COLO668 (cell line): ENCODE measurements at regions not wholly inside any gene's neighbourhood (a gene's known extent, or its start where the extent isn't known, plus 50 kb on each side); places are given as distances from the start of the nearest gene placed in this dataset.
A peak's percentile ranks its signal among the peaks of the same experiment; 100 is the strongest.
"Not testable (repeated sequence)": the region's sequence is repeated elsewhere in the genome, so short reads cannot be mapped to it uniquely, and the experiment has no call there.

Experiments
- DNase-seq: peaks from one replicate; lab custom pipeline; 2025; ENCODE audit not compliant: unreplicated experiment; lab: John Stamatoyannopoulos, UW

- no peak for DNase-seq
Measured at GRCh38 chr10:106089855-106090254, 1074.7 kb downstream of the SORCS1 start.

- no peak for DNase-seq
Measured at GRCh38 chr10:106086391-106086790, 1078.1 kb downstream of the SORCS1 start.

DNA sequence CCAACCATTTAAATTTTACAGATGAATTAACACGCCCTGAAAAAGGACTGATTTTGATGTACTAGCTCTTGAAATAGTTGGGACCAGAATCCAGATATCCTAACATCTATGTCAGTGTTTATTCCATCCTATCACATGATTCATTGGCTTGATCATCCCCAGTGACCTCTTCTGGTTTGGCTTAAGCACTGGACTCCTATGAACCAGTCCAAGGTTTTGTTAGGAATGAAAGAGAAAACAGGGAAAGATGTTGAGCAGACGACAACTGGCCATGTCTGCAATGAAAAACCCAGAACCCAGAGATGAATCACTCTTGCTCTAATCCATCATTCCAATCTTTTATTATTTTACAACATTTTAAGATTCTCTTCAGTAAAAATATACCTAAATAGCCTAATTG is 1080.9 kb downstream of the SORCS1 start:
- no peak for DNase-seq

- DNase-seq: no peak
Measured at GRCh38 chr10:106082865-106083264, 1081.6 kb downstream of the SORCS1 start.

DNA sequence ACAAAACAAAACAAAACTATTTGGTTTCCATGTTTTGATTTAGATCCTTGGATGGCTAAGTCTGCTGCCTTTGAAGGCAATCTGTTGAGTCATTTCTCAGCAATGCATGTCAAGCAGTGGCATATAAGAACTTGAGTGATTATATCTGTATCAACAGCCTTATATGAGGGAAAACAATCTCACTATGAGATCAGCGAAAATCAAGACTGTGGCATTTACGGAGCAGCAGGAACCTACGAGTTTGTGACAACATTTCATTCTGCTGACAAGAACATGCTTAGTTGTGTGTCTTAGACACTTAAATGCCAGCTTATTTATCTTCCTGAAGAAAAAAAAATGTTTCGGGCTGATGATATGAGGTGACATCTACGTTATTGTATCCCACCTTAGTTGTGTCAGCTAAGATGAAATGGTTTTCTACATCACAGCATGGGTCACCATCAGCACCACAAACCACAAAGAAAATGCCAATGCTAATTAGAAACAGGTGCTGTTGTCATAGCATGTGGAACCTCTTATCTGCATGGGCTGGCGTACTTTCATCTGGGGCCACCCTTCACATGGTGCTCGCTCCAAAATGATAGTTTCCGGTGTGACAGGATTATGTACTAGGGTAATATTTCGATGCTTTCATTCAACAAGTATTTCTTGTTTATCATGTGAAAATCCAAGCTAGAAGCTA is 1085.5 kb downstream of the SORCS1 start:
- no peak for DNase-seq

GRCh38 chr10:106076496-106076895 is 1088.0 kb downstream of the SORCS1 start:
- DNase-seq: no peak

GRCh38 chr10:106053061-106053460 is 1111.4 kb downstream of the SORCS1 start:
- DNase-seq: peak; percentile 0

DNA sequence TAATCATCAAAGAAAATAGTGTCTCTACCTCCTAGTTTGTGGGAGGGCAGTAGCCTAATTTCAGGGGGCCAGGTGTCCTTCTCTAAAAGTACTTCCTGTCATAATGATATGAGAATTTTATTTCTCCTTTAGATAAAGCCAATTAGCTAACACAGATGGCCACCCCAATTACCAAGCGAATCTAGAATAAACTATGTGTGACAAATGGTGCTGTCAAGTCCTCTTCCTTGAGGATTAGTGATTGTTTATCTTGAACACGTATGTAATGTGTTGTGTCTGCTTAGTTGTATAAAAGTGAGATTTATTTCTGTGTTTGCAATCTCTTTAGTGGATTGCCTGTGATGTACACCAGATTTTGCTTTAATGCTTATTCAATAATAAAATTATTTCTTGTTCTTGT is 1120.0 kb downstream of the SORCS1 start:
- no peak for DNase-seq

DNA sequence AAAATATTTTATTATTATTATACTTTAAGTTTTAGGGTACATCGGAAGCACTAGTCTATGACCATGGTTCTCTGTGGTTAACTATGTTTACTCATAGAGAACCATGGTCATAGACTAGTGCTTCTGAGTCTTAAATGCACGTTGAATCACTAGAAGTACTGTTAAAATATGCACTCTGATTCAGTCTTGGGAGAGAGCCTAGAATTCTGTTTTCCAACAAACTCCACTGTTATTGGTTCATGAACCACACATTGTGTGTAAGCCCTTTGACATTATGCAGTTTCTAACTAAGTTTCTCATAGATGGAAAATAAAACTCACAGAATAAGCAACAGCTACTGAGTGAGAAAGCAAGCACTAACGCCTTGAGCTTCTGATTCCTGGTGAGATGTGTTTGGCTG is 1120.6 kb downstream of the SORCS1 start:
- no peak for DNase-seq

DNA sequence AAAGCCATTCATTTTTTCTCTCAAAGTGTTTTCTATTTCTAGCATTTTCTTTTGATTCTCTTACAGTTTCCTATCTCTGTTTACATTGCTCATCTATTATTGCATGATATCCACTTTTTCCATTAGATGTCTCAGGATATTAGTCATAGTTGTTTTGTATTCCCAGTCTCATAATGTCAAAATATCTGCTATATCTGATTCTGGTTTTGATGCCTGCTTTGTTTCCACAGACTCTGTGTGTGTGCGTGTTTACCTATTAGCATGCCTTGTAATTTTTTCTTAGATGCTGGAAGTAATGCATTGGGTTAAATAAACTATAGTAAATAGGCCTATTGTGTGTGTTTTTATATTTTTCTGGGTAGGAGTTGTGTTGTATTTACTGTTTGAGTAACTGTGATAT is 1126.3 kb downstream of the SORCS1 start:
- no peak for DNase-seq

DNA sequence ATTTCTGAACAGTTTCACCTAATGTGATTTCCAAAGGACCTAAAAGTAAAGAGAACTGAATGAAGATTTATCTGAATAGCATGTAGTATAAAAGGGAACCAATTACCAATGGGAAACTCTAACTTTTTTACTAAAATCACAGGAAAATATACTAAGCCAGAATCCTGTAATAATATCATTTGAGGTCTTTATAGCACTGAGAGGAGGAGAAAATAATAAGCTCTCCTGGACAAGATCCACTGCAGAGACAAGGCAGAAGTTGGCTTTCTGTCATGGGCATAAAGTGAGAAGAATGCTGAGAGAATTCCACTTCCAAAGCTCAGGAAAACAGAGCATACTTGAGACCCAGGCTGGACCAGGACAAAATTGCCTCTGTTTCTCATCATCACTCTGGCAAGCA is 1131.4 kb downstream of the SORCS1 start:
- no peak for DNase-seq

- no peak for DNase-seq
Measured at GRCh38 chr10:106032450-106033002, 1132.0 kb downstream of the SORCS1 start.

DNA sequence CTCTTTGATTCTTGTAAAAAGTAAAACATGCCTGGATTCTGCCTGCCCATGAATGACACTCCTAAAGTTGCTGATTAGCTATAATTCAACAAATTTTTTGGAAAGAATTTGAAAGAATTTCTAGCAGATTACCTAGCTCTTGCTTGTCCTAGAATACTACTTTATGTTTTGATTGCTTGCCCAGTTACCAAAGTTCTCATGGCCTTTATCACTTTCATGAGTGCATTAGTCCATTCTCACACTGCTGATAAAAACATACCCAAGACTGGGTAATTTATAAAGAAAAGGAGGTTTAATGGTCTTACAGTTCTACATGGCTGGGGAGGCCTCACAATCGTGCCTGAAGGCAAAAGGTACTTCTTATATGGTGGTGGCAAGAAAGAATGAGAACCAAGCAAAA is 1137.3 kb downstream of the SORCS1 start:
- no peak for DNase-seq

DNA sequence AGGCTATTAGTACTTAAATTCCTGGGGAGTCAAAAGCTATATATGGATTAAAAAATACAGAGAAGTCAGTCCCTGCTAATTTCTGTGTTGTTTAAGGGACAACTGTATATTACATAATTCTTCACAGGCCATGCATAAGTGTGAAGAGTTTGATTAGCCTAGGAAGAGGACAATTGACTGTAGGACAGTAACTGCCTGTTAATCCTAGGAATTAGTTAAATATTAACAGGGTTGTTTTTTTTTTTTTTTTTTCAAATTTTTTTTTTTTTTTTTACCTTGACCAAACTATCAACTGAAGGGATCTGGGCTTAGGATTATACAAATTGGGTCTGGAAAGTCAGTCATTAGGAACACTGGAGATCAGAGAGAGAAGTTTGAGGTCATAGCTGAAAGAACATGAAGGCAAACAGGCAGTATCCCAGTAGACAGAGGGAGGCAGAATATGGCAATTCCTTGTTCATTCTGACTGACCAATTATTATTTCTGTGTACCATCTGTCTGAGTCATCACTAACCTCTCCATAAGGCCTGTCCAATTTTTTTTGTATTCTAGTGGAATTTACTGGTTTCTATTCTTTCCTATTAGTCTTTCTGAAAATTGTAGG is 1139.2 kb downstream of the SORCS1 start:
- no peak for DNase-seq

- DNase-seq: no peak
Measured at GRCh38 chr10:106023329-106023728, 1141.2 kb downstream of the SORCS1 start.

- DNase-seq: not testable (repeated sequence)
Measured at GRCh38 chr10:106019559-106019958, 1144.9 kb downstream of the SORCS1 start.

- DNase-seq: not testable (repeated sequence)
Measured at GRCh38 chr10:106015369-106016199, 1148.9 kb downstream of the SORCS1 start.

GRCh38 chr10:106011250-106011649 is 1153.3 kb downstream of the SORCS1 start:
- DNase-seq: no peak

GRCh38 chr10:106000721-106001120 is 1163.8 kb downstream of the SORCS1 start:
- DNase-seq: no peak

DNA sequence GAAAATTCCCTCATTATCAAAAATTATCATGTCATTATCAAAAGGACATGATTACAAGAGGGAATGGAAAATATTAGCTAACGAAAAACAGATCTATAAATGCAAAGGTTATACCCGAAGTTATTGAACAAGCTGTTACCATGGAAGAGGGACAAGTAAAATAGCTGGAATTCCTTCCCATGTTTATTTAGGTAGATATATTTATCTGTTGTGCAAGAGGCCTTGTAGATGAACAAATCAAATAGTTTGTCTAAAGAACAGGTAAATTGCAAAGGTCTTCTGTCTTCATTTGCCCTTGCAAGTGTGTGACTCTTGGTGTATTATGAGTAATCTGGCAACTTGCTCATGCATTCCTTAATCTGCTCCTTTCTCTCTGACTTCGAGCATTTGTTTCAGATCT is 1170.9 kb downstream of the SORCS1 start:
- DNase-seq: no peak

GRCh38 chr10:105992928-105993327 is 1171.6 kb downstream of the SORCS1 start:
- no peak for DNase-seq

DNA sequence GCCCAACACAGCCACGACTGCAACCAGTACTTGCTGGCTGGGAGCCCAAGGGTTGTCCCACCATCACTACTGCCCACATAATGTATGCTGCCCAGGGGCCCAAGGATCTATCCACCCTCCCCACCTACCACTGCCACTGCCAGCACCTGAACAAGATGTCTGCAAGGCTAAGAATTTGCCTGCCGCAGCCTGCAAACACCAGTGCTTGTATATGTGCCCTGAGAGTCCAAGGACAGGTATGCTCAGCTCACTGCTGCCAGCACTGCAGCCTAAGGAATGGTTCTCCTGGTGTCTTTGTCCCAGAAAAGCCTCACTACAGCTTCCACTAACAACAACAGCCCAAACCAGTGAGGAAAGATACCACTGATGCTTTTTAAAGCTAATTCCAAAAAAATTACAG is 1174.0 kb downstream of the SORCS1 start:
- no peak for DNase-seq
